NOMO-1 treated with dmso at 0.1 percent for 144 hours (cell line): ENCODE measurements at regions not wholly inside any gene's neighbourhood (a gene's known extent, or its start where the extent isn't known, plus 50 kb on each side); places are given as distances from the start of the nearest gene placed in this dataset.

ENCODE experiments used
- DNase-seq: peaks from one replicate; lab custom pipeline; 2025; ENCODE audit not compliant: unreplicated experiment; lab: John Stamatoyannopoulos, UW

GRCh38 chr15:31803388-31803884, 226.9 kb upstream of the CHRNA7 start:
- DNase-seq, result no peak

DNA sequence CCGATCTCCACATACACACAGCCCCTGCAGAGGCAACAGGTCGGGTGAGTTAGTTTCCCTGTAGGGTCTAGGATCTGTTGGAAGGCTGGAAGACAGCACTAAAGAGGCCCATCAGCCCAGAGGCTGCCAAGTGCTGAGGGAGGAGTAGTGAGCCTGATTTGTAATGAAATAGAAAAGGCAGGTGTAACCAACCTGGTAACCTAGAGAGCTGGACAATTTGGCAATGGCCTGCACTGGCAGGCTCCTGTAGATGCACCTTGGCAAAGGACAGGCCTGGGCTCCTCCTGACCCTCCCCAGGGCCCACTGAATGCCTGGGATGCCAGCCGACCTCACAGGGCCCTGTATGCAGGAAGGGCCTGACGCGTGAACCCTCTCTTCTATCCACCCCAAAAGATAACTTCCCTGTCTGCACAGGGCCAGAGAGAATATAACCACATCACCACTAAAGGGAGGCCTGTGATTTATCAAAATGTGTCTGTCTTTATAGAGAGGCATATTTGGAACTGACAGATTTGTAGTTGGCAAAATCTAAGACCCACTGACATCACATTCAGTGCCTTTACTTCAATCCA, 225.1 kb upstream of the CHRNA7 start:
- DNase-seq, result no peak

DNA sequence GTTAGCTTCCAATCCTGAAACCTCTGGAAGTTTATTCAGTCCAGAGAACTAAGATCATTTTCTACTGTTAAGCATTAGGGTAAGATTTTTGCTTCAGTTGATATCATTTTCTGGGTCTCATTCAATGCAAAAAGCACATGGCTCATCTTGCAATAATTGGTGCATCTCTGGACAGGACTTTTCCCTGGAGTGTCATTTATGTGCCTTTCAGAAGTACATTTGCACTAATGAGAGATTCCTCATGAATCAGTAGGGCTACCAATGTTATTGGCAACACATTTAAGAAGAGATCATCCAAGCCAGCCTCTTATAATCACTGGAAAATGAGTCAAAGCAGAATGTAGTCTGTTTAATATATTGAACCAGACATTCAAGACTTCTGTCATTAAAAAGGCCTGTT, 224.2 kb upstream of the CHRNA7 start:
- DNase-seq, result no peak

DNA sequence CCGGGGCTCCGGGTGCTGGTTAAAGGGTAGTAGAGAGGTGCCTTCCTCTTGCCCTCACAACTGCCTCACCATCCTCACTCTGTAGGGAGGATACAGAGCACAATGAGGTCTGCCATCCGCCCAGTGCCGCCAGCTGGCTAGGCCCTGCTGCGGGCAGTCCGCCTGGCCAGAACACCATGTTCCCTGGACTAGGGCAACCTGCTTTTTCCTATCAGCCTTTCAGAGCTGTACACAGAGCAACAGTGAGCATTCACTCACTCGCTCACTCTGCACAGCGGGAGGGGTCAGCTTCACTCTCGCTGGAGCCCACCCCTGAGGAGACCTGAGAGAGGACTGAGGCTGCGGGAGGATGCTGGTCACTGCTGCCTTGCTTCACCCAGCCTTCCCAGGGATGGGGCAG, 218.7 kb upstream of the CHRNA7 start:
- DNase-seq, result no peak

GRCh38 chr15:31814082-31814481, 216.2 kb upstream of the CHRNA7 start:
- no peak for DNase-seq

GRCh38 chr15:31815411-31816155, 214.7 kb upstream of the CHRNA7 start:
- DNase-seq, result no peak

DNA sequence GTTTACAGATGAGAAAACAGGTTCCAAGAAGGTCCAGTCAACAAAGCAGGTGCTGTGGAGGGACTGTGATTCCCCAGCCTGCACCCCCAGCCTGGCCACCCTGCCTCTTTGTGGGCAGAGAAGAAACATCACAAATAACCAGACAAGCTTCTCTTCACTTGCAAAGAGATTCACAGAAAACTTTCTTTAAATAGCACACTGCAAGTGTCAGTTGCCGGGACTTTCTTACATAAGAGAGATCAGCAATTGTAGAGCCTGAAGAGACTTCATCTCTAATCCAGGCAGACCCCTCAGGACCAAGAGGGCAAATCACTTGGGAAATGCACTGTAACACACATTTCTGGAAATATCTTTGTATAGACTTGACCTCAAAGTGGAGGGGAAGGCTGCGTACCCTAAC, 207.9 kb upstream of the CHRNA7 start:
- no peak for DNase-seq

DNA sequence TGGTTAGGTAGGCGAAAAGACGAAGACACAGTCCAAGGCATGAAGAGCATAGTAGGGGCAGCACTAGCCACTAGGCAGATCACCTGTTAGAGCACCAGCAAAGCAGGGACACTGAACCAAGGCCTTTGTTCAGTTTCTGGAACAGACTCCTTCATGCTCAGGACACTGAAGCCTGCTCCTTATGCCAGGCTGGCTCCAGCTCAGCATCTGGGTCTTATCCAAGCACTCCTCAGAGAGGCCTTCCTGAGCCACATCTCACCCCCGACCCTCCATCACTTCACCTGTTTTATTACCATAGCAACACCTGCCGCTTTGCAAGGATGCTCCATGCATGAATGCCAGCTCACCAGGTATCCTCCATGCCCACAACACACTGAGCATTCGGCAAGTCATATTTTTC, 206.3 kb upstream of the CHRNA7 start:
- DNase-seq, result no peak

GRCh38 chr15:31828594-31828993, 201.7 kb upstream of the CHRNA7 start:
- no peak for DNase-seq

- no peak for DNase-seq
Measured at GRCh38 chr15:31830591-31830990, 199.7 kb upstream of the CHRNA7 start.

DNA sequence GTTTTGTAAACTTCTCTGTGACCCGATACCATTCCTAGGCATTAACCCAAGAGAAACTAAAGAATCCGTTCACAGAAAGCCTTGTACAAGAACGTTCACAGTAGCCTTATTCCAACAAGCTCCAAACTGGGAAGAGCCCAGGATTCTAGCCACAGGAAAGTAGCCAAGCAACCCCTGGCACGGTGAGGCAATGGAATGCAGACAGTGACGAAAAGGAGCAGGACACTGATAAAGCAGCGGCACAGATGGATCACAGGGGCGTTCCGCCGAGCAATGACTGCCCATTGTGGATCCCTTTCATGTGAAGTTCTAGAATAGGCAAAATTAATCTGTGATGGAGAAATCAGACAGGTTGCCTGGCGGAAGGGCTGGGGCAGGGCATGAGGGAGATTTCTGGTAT, 198.7 kb upstream of the CHRNA7 start:
- no peak for DNase-seq

- no peak for DNase-seq
Measured at GRCh38 chr15:31834654-31835053, 195.7 kb upstream of the CHRNA7 start.

- no peak for DNase-seq
Measured at GRCh38 chr15:31839388-31839787, 190.9 kb upstream of the CHRNA7 start.

DNA sequence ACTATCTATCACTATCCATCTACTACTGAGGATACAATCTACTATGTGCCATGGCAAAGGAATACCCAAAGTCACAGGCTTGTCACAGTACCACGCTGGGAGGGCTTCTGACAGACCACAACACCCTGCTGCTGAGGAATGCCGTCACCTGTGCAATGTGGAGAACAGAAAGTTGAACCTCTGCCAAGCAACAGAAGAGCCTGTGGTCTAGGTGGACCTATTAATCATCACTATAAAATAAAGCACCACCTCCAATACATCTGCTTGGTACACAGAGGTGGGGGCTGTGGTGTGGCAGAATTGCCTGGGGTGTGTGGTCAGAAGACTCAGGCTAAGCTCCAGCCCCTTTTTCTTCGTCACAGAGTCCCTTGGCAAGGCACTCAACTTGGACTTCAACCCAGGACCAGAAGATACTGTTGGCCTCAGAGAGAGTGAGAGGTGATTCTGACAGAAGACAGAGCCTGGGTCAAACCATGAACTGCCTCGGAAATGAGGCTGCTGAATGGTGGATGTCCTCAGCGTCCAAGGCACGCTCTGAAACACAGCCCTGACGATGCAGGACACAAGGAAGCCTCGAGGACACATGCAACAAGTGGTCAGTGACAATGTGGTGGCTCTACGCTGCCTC, 189.4 kb upstream of the CHRNA7 start:
- DNase-seq, result no peak

DNA sequence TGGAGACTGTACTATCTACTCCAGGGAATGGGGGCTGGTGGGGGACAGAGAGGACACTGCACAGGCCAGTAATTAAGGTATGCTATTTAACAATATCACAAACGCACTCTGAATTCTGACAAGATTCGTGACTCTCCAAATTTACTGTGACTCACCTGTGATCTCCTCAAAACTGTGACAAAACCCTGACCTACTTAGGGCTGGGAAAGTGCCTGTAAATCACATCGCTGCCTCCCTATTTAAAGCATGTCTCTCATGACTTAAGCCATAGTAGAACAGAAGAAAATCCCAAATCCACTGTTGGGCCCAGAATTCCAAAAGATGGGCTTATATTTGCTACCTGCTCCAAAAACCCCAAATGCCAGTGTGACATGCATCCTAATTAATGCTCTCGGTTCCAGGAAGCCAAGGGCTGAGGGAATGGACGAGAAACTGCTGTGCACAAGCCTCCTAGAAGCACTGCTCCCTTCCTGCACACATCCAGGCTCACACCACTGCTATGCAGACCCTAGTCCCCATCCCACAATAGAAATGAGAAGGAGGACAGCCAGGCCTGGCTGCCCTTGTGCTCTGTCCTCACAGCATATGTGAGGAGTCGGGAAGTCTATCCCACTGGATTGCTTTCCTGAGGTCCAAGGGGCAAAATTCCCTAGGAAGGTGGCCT, 187.7 kb upstream of the CHRNA7 start:
- no peak for DNase-seq

GRCh38 chr15:31843426-31844055, 186.8 kb upstream of the CHRNA7 start:
- DNase-seq, result no peak

DNA sequence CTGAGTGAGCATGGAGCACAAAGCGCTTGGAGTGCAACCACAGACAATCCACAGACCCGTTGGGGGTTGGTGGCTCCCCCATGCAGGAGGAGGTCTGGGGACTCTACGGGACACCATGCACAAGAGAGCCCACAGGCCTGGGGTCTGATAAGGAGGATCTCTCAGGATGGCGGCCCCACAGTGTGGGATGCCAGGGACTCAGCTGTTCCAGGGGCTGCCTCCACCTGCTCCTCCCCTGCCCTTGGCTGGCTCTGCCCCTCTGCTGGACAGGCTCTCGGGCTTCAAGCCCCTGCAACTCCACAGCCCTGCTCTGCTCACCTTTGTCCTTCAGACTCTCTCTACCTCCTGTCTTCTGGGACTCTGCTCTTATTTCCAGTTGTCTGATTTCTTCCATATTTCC, 184.5 kb upstream of the CHRNA7 start:
- DNase-seq, result no peak

GRCh38 chr15:31847961-31848360, 182.4 kb upstream of the CHRNA7 start:
- DNase-seq, result no peak

GRCh38 chr15:31848621-31849020, 181.7 kb upstream of the CHRNA7 start:
- DNase-seq, result no peak

GRCh38 chr15:31852933-31853799, 177.1 kb upstream of the CHRNA7 start:
- no peak for DNase-seq
